CD4-positive, alpha-beta T cell treated with Interleukin-6 at 100 ng/mL for 8 hours (primary cell): ENCODE measurements at regions not wholly inside any gene's neighbourhood (a gene's known extent, or its start where the extent isn't known, plus 50 kb on each side); places are given as distances from the start of the nearest gene placed in this dataset.
"Not testable (repeated sequence)": the region's sequence is repeated elsewhere in the genome, so short reads cannot be mapped to it uniquely, and the experiment has no call there.

Source experiments
- DNase-seq: peaks from one replicate; pipeline ENCODE4 v3.0.0-alpha.2; 2020; ENCODE audit warnings: mixed read lengths, low spot score

DNA sequence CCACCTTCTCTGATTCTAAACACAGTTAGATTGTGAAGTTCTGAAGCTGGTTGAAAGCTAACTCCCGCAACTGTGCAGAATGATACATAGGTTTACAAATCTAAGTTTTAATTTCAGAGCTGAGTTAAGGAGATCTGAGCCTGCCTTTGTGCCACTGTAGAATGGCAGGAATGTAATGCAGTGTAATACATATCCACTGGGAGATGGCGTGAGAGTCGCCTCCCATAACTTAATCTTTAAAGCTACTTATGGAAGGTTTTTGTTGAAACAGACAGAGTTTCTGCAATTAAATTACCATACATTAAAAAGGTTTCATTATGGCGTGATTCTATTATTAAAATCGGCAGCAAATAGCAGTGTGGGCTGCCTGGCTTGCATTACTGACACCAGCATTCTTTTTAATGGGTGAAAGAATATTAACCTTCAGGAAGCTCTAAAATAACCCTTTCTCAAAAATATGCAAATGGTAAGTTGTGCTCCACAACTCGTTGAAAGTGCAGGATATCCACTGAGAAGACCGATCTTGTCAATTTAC is 257.4 kb downstream of the OLFM4 start:
- DNase-seq: no peak

DNA sequence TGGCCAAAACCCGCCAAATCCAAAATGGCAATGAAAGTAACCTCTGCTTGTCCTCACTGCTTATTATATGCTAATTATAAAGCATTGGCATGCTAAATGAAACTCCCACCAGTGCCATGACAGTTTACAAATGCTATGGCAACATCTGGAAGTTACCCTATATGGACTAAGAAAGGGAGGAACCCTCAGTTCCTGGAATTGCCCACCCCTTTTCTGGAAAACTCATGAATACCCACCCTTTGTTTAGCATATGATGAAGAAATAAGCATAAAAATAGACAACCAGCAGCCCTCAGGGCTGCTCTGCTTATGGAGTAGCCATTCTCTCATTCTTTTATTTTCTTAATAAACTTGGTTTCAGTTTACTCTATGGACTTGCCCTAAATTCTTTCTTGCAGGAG is 269.8 kb downstream of the OLFM4 start:
- DNase-seq: no peak

DNA sequence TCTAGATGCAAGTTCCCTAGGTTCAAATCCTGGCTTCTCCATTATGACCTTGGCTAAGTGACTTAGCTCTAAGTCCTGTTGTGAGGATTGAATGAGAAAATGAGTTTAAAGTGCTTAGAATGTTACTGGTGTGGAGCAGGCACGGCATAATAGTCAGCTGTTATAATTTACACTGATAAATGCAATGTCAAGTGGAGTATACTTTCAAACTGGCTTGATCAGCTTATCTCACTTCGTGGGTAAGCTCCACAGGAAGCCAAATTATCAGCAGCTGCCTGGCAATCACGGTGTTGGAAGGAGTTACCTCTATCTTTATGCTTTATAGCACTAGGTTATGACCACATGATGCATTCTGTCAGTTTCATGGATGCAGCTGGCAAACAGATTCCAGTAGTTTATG is 272.8 kb downstream of the OLFM4 start:
- DNase-seq: no peak

- not testable (repeated sequence) for DNase-seq
These were observed 276.8 kb downstream of the OLFM4 start for GRCh38 chr13:53305419-53305818.

- no peak for DNase-seq
These were observed 282.2 kb downstream of the OLFM4 start for GRCh38 chr13:53310786-53311185.

DNA sequence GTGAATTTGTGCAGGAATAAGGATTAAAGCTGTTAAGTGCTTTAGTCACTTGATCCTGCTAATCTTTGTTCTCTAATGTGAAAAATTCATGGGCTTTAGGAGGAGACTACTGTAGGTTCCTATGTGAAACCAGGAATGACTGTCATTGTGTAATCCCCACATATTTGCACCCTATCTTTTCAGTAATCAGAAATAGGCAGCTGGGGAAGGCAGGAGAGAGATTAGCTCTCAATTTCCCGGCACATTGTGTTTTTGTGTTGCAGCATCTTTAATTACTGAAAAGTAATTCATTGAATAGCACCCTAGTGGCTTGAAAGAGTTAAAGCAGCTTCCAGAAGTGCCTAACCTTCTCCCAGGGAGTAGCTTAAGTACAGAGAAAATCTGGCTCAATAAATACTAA is 282.9 kb downstream of the OLFM4 start:
- no peak for DNase-seq

GRCh38 chr13:53321296-53321801 is 292.7 kb downstream of the OLFM4 start:
- no peak for DNase-seq

GRCh38 chr13:53324656-53325055 is 296.0 kb downstream of the OLFM4 start:
- DNase-seq: no peak

- DNase-seq: no peak
These were observed 298.1 kb downstream of the OLFM4 start for GRCh38 chr13:53326716-53327115.

- no peak for DNase-seq
These were observed 299.2 kb downstream of the OLFM4 start for GRCh38 chr13:53327680-53328315.

GRCh38 chr13:53336441-53337160 is 308.0 kb downstream of the OLFM4 start:
- DNase-seq: no peak

GRCh38 chr13:53338760-53339159 is 310.1 kb downstream of the OLFM4 start:
- DNase-seq: no peak

DNA sequence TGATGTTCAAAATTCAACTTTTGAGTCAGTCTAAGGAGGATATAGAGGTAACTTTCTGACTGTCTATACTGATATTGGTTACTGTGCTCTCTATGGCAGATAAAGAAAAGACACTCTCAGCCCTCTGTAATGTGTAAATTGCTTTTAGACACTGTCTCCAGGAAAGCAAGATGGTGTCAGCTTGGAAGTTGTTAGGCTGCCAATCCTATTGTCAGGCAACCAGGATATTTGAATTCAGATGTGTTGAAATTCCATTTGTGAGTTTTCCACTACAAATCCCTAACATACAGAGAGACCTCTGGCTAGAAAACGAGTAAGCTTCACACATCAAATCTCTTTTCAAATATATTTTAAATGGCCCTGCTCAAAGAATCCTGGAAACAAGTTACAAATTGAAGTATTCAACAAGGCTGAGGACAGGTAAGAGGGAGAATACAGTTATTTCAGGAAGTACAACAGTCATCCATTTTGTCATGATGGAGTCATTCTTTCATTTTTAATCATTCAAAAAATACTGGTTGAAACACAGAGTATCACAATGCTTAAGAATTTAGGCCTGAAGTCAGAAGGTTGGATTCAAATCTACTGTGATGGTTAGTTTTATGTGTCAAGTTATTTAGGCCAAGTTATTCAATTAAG is 312.0 kb downstream of the OLFM4 start:
- DNase-seq: no peak

DNA sequence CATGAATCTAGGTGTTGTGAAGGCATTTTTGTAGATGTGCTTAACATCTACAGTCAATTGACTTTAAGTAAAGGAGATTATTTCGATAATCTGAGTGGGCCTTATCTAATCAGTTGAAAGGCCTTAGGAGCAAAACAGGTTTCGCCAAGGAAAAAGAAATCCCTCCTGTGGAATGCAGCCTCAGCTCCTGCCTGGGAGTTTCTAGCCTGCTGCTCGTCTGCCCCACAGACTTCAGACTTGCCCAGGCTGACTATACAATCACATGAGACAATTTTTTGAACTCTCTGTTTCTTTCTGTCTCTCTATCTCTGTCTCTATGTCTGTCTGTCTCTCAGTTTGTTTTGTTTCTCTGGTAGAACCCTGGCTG is 312.5 kb downstream of the OLFM4 start:
- DNase-seq: no peak

GRCh38 chr13:53342623-53343360 is 314.2 kb downstream of the OLFM4 start:
- no peak for DNase-seq

- DNase-seq: no peak
These were observed 314.7 kb downstream of the OLFM4 start for GRCh38 chr13:53343361-53343744.

- DNase-seq: no peak
These were observed 322.4 kb downstream of the OLFM4 start for GRCh38 chr13:53351021-53351420.

- DNase-seq: no peak
These were observed 329.0 kb downstream of the OLFM4 start for GRCh38 chr13:53357582-53357981.

DNA sequence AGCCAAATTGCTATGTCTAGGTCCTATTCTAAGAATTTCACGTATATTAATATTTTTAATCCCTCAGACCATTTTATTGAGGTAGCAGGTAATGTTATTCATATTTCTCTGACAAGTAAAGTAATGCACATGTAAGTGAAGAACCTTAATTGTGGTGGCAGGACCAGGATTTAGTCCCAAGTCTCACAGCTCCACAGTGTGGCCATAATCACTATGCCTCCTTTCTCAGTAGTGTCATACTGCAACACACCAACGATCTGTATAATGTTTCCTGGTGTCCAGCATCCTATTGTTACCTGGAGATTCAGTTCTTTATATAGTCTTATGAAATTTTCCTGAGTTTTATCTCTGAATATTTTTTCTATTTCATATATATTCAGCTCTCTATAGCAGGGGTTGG is 340.3 kb downstream of the OLFM4 start:
- no peak for DNase-seq

DNA sequence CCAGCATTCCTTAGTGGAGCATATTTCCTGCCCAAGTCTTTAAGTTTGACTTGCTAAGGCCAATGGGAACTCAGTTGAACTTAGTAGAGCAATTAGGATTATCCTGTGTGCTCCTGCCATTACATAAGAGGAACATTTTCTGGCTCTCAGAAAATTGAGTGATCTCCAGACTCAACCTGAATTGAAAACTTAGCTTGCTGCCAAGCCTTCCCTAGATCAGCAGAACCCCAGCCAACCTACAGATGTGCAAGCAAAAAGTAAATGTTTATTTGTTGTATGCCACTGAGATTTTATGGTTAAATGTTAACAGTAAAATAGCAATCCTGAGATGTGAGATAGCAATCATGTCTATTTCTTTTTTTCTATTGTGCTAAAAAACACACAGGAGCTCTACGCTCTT is 350.9 kb downstream of the OLFM4 start:
- no peak for DNase-seq

DNA sequence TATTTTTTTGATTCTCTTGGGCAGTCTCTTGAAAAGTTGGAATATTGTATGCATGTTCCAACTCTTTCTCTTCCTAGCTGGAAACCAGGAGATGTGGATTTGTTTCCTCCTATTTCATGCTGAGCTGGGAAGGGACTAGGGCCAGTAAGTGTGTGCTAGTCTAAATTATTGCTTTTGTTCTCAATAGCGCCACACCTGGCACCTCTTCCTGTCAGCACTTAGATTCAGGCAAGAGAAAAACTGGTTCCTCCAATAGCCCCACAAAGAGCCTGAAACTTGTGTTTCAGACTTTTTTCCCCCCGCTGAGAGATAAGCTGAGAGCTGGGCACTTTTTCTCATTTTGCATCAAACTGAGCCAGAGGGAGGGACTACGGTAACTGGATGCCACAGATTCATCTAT is 353.4 kb downstream of the OLFM4 start:
- DNase-seq: no peak

DNA sequence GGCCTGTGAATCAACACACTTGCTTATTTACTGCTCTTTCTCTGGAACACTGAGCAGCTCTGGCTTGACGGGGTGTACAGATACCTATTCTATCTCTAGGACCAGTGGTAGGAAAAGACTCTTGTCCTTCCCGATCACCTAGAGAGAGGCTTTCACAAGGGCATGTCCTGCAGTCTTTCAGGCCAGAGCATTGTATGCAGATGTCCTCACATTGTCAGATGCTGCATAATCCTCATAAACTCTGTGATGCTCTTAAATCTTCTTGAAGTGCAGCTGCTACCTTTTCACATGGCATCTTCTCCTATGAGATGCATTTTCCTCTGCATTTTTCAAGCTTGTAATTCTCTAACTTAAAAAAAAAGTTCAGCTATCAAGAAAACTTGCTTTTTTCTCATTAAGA is 369.4 kb downstream of the OLFM4 start:
- DNase-seq: no peak
